OCI-LY7 (cell line): ENCODE measurements at regions not wholly inside any gene's neighbourhood (a gene's known extent, or its start where the extent isn't known, plus 50 kb on each side); places are given as distances from the start of the nearest gene placed in this dataset.
A peak's percentile ranks its signal among the peaks of the same experiment; 100 is the strongest.

Experiments
- BruUV-seq: library from RNA; stranded (reverse); fragments of 400-500 nt; replicated peaks from 2 replicates; lab custom pipeline; 2021; lab: Mats Ljungman, UMichigan
- CTCF ChIA-PET: fragments of 300-600 bp; sonication (Branson Sonifier 250); formaldehyde crosslinking; loops from one replicate; lab custom pipeline; 2022; ENCODE audit warnings: antibody characterized with exemption; ENCODE audit not compliant: unreplicated experiment; lab: Charles Lee
- POLR2A ChIA-PET: fragments of 300-600 bp; sonication (Branson Sonifier 250); formaldehyde crosslinking; loops from one replicate; lab custom pipeline; 2022; ENCODE audit warnings: antibody characterized with exemption; lab: Charles Lee
- DNase-seq: peaks from one replicate; pipeline ENCODE4 v3.0.0-alpha.2; 2015; ENCODE audit warnings: low spot score
- H2AFZ ChIP-seq: fragments of 200-600 bp; sonication (generic), shearing (Covaris generic); 2 replicates; pipeline ENCODE4 v1.6.1; 2014; ENCODE audit warnings: mild to moderate bottlenecking, antibody characterized with exemption, low read length, moderate library complexity
- H3K27ac ChIP-seq: fragments of 200-600 bp; sonication (generic); 2 replicates; pipeline ENCODE4 v1.5.1; 2014; ENCODE audit warnings: mixed run types, low read depth, mild to moderate bottlenecking, moderate library complexity, low read length, inconsistent platforms; ENCODE audit not compliant: poor library complexity, severe bottlenecking
- H3K36me3 ChIP-seq: fragments of 200-600 bp; sonication (generic); 2 replicates; pipeline ENCODE4 v1.6.1; 2014; ENCODE audit warnings: mild to moderate bottlenecking, antibody characterized with exemption, low read length, moderate library complexity, mixed read lengths; ENCODE audit not compliant: insufficient read depth
- H3K4me1 ChIP-seq: fragments of 200-600 bp; sonication (generic); 2 replicates; pipeline ENCODE4 v1.5.1; 2014; ENCODE audit warnings: mild to moderate bottlenecking, low read length; ENCODE audit not compliant: insufficient read depth, poor library complexity, severe bottlenecking
- H3K4me2 ChIP-seq: fragments of 200-600 bp; sonication (generic); 2 replicates; pipeline ENCODE4 v1.6.1; 2014; ENCODE audit warnings: mild to moderate bottlenecking, low read length
- H3K4me3 ChIP-seq: fragments of 200-600 bp; sonication (generic); 2 replicates; pipeline ENCODE4 v1.5.1; 2014; ENCODE audit warnings: mild to moderate bottlenecking, low read depth, low read length; ENCODE audit not compliant: poor library complexity, severe bottlenecking
- H3K79me2 ChIP-seq: fragments of 200-600 bp; sonication (generic); 2 replicates; pipeline ENCODE4 v1.6.1; 2016; ENCODE audit warnings: low read depth, mild to moderate bottlenecking, low read length, moderate library complexity, mixed read lengths; ENCODE audit not compliant: insufficient read depth
- H3K9me2 ChIP-seq: fragments of 200-600 bp; sonication (generic); 2 replicates; pipeline ENCODE4 v1.6.1; 2016; ENCODE audit warnings: mild to moderate bottlenecking, low read length, mixed read lengths; ENCODE audit not compliant: insufficient read depth
- H3K9me3 ChIP-seq: fragments of 200-600 bp; sonication (generic); 2 replicates; pipeline ENCODE4 v1.6.1; 2014; ENCODE audit warnings: mild to moderate bottlenecking, mixed run types, low read length, mixed read lengths
- H4K20me1 ChIP-seq: fragments of 200-600 bp; sonication (generic); 2 replicates; pipeline ENCODE4 v1.6.1; 2014; ENCODE audit warnings: mild to moderate bottlenecking, antibody characterized with exemption, low read length, moderate library complexity, mixed read lengths; ENCODE audit not compliant: insufficient read depth
- CTCF ChIP-seq: fragments of 200-600 bp; sonication (generic); conservative IDR thresholded peaks from 2 replicates; pipeline ENCODE4 v1.5.1; 2014; ENCODE audit warnings: mild to moderate bottlenecking, antibody characterized with exemption, low read length, moderate library complexity, mixed read lengths
- EZH2phosphoT487 ChIP-seq: fragments of 200-600 bp; sonication (generic); IDR thresholded peaks from 2 replicates; pipeline ENCODE4 v1.6.1; 2018; ENCODE audit warnings: low read depth, borderline replicate concordance, mild to moderate bottlenecking, mixed run types, antibody characterized with exemption, low read length, moderate library complexity, mixed read lengths
- intact Hi-C: fragments of 100-400 bp; cut with micrococcal nuclease; formaldehyde crosslinking; loops from one replicate; pipeline ENCODE4 v1.10.0; 2022; ENCODE audit not compliant: unreplicated experiment

GRCh38 chr12:116687888-116688287 lies 50.0 kb downstream of the SPRING1 start:
- Histone ChIP-seq H3K36me3 (no peaks in the 10 kb centered on the region), H3K9me3 (no peaks in the 10 kb centered on the region), H4K20me1 (no peaks in the 10 kb centered on the region), H3K4me1 (no peaks in the 10 kb centered on the region), H3K79me2 (no peaks in the 10 kb centered on the region), H2AFZ (peak overlapping the region; percentile 62; the same call in 1 of the 2 replicates), H3K27ac (no peak overlapping the region), H3K9me2 (no peaks in the 10 kb centered on the region), H3K4me3 (no peak overlapping the region), H3K4me2 (no peak overlapping the region)
- intact Hi-C loops = no loop called here
- ChIA-PET POLR2A (interaction anchor here (0.6 kb wide), 1 partner anchor 13 kb away, joined by 5 read pairs; no protein-coding TSS in a partner anchor), CTCF (interaction anchor here (0.7 kb wide), 1 partner anchor 362 kb away, joined by 3 read pairs; no protein-coding TSS in a partner anchor)
- peak; percentile 43 for DNase-seq
- BruUV-seq = no TSS peak
- TF ChIP-seq EZH2phosphoT487 = no peak
- peak; percentile 76 for TF ChIP-seq CTCF

- CTCF ChIA-PET = interaction anchor here (0.6 kb wide), 1 partner anchor 187 kb away, joined by 3 read pairs; no protein-coding TSS in a partner anchor
- Histone ChIP-seq H3K4me2 (no peak overlapping the region), H4K20me1 (no peaks in the 10 kb centered on the region), H3K9me2 (no peaks in the 10 kb centered on the region), H3K27ac (no peak overlapping the region), H3K4me3 (no peak overlapping the region), H2AFZ (no peak overlapping the region), H3K79me2 (no peaks in the 10 kb centered on the region), H3K4me1 (no peaks in the 10 kb centered on the region), H3K9me3 (no peaks in the 10 kb centered on the region), H3K36me3 (no peaks in the 10 kb centered on the region)
- DNase-seq = no peak
- intact Hi-C loops = no loop called here
- no peak for TF ChIP-seq EZH2phosphoT487
- no peak for TF ChIP-seq CTCF
- POLR2A ChIA-PET = no interaction called here
- no TSS peak for BruUV-seq
Observed at GRCh38 chr12:116684891-116685290, 53.0 kb downstream of the SPRING1 start.

GRCh38 chr12:116677202-116677661 lies 60.6 kb downstream of the SPRING1 start:
- Histone ChIP-seq H2AFZ (no peak overlapping the region), H3K9me2 (no peaks in the 10 kb centered on the region), H3K79me2 (no peaks in the 10 kb centered on the region), H3K27ac (no peak overlapping the region), H3K4me3 (no peak overlapping the region), H3K36me3 (no peaks in the 10 kb centered on the region), H3K9me3 (no peaks in the 10 kb centered on the region), H4K20me1 (no peaks in the 10 kb centered on the region), H3K4me1 (peaks cover 16% of the 10 kb centered on the region), H3K4me2 (no peak overlapping the region)
- no TSS peak for BruUV-seq
- intact Hi-C loops = no loop called here
- CTCF ChIA-PET = no interaction called here
- DNase-seq = no peak
- POLR2A ChIA-PET = no interaction called here
- TF ChIP-seq EZH2phosphoT487 = no peak
- TF ChIP-seq CTCF = no peak
